Globus pallidus (tissue), 1 donor: ENCODE measurements at regions not wholly inside any gene's neighbourhood (a gene's known extent, or its start where the extent isn't known, plus 50 kb on each side); places are given as distances from the start of the nearest gene placed in this dataset.
"Not testable (repeated sequence)": the region's sequence is repeated elsewhere in the genome, so short reads cannot be mapped to it uniquely, and the experiment has no call there.

Source experiments
- DNase-seq: peaks from one replicate; pipeline ENCODE4 v3.0.0-alpha.2; 2015; ENCODE audit warnings: low spot score

GRCh38 chr3:88807491-88808105 lies 299.8 kb upstream of the EPHA3 start:
- no peak for DNase-seq

GRCh38 chr3:88809993-88810392 lies 297.4 kb upstream of the EPHA3 start:
- DNase-seq = no peak

GRCh38 chr3:88810455-88810854 lies 297.0 kb upstream of the EPHA3 start:
- DNase-seq = no peak

GRCh38 chr3:88811096-88811495 lies 296.3 kb upstream of the EPHA3 start:
- DNase-seq = no peak

GRCh38 chr3:88812576-88812975 lies 294.8 kb upstream of the EPHA3 start:
- no peak for DNase-seq

- DNase-seq = no peak
Observed at GRCh38 chr3:88816445-88816844, 291.0 kb upstream of the EPHA3 start.

- DNase-seq = no peak
Observed at GRCh38 chr3:88824666-88825564, 282.5 kb upstream of the EPHA3 start.

GRCh38 chr3:88828466-88828865 lies 279.0 kb upstream of the EPHA3 start:
- no peak for DNase-seq

- DNase-seq = no peak
Observed at GRCh38 chr3:88852606-88853005, 254.8 kb upstream of the EPHA3 start.

GRCh38 chr3:88863196-88863595 lies 244.2 kb upstream of the EPHA3 start:
- no peak for DNase-seq

GRCh38 chr3:88876724-88877123 lies 230.7 kb upstream of the EPHA3 start:
- DNase-seq = no peak

GRCh38 chr3:88879905-88880304 lies 227.5 kb upstream of the EPHA3 start:
- DNase-seq = no peak

- no peak for DNase-seq
Observed at GRCh38 chr3:88882121-88882520, 225.3 kb upstream of the EPHA3 start.

GRCh38 chr3:88886624-88887023 lies 220.8 kb upstream of the EPHA3 start:
- DNase-seq = not testable (repeated sequence)

GRCh38 chr3:88896026-88896425 lies 211.4 kb upstream of the EPHA3 start:
- no peak for DNase-seq

GRCh38 chr3:88912294-88912877 lies 195.0 kb upstream of the EPHA3 start:
- peak; percentile 85 for DNase-seq

- peak; percentile 18 for DNase-seq
Observed at GRCh38 chr3:88918841-88919240, 188.6 kb upstream of the EPHA3 start.

GRCh38 chr3:88921986-88922385 lies 185.4 kb upstream of the EPHA3 start:
- DNase-seq = no peak

- no peak for DNase-seq
Observed at GRCh38 chr3:88926221-88926620, 181.2 kb upstream of the EPHA3 start.

GRCh38 chr3:88930611-88931010 lies 176.8 kb upstream of the EPHA3 start:
- no peak for DNase-seq

GRCh38 chr3:88936831-88937230 lies 170.6 kb upstream of the EPHA3 start:
- no peak for DNase-seq

- no peak for DNase-seq
Observed at GRCh38 chr3:88940296-88940695, 167.1 kb upstream of the EPHA3 start.

- DNase-seq = no peak
Observed at GRCh38 chr3:88947013-88947412, 160.4 kb upstream of the EPHA3 start.
